ENCODE measurements at regions not wholly inside any gene's neighbourhood (a gene's known extent, or its start where the extent isn't known, plus 50 kb on each side); places are given as distances from the start of the nearest gene placed in this dataset.

- no peak for TF ChIP-seq CTCF (IDR thresholded peaks at IDR 0.05)
- no peak for TF ChIP-seq POLR2A (IDR thresholded peaks at IDR 0.05)
- no peak for TF ChIP-seq POLR2AphosphoS5 (IDR thresholded peaks at IDR 0.05)
Observed at GRCh38 chr3:76310667-76311066, 525.3 kb upstream of the ZNF717 start.

Measured in breast epithelium (tissue), 3 donors.